ENCODE measurements at regions not wholly inside any gene's neighbourhood (a gene's known extent, or its start where the extent isn't known, plus 50 kb on each side); places are given as distances from the start of the nearest gene placed in this dataset.

DNA sequence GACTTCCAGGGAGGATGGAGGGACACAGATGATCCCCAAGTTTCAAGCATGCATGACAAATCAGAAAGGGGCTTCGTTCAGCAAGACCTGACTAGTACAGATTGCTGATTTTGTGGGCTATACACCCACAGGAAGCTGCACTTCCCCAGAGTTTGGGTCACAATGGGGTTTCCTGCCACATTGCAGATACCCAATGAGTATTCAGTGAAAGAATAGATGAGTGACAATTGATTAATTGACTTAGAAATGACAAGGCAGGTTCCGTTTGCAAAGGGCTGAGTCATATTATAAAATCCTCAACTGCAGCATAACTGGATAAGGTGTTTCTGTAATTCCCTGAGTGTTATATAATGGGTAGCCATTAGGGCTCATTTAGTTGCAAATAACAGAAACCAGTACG, 146.6 kb upstream of the TBL1X start:
- DNase-seq, result no peak

DNA sequence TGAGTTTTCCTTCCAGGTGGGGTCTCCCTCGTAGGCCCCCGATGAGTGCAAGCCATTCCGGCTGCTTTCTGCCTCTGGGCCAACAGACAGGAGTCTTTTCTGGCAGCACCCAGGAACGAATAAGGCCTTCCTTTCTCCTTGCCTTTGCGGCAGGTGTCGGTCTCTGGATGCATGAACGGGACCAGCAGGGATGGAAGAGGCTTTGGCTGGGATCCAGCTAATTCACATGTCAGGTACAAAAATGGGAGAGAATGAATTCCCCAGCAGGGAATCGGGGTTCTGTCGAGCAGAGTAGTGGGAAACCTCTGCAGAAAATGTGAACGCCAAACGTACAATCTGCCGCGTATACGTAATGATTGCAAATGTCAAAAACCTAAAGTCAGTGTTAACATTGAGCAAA, 146.1 kb upstream of the TBL1X start:
- DNase-seq, result no peak

DNA sequence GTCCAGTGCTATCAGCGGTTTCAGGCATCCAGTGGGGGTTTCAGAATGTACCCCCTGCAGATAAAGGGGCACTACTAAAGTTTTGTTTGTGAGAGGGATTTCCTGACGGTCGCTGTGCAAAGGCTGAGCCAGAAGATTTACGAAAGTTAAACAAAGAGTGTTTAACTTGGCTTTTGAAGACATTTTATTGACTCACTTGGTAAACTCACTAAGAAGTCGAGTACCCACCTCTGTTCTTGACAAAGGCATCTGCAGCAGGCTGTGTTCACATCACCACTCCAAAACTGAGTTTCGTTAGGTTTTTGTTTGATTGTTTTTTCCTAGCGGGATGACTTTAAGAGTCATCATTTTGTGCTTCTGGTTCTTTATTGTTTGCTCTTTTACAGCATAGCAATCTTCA, 143.9 kb upstream of the TBL1X start:
- DNase-seq, result no peak

DNA sequence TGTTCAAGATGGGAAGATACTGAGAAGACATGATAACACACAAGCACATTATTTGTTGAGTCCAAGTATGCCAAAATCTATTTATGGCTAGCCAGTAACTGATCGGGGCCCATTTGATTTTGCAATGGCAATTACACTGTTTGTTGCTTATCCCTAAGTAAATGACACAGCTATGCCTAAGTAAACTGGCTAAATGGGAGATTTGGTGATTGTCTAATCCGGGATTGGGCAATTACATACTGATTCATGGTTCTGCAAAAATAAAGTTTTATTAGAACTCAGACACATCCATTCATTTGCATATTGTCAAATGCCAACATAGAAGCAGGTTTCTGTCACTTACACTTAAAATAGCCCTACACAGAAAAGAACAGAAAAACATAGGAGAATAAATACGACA, 140.2 kb upstream of the TBL1X start:
- DNase-seq, result no peak

DNA sequence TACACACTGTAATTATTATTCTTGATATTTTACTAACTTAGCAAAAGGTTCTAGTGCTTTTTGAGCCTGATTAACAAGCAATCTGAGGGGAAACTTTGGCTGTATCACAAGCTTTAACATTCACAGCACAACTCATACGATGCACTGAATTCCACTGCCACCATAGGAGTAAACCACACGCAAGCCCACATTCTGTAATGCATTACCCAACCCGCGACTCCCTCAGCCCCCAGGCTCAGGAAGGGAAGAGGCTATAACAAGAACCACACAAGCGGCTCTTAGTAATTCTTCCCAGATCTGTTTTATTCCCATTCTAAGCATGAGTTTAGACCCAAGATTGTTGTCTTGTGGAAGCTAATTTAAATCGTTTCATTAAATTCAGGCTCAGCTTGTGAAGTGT, 138.5 kb upstream of the TBL1X start:
- DNase-seq, result no peak

DNA sequence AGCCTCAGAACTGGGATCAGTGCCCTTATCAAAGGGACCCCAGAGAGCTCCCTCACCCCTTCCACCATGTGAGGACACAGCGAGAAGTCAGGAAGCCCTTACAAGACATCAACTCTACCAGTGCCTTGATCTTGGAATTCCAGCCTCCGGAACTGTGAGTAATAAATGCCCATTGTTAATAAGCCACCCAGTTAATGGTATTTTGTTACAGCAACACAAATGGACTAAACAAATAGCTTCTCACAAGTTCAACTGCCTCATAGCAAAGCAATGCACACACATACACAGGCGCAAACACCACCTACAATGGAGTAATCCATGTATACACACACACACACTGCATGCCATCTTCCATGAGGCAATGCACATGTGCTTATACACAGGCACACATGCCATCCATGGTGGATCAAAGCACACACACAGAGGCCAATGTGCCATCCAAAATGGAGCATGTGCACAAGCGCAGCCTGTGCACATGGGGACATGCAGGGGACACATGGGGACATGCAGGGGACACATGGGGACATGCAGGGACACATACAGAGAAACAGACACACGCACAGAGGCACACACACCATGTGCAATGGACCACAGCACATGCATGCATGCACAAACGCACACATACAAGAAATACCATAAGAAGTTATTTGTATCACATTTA, 137.6 kb upstream of the TBL1X start:
- no peak for DNase-seq

DNA sequence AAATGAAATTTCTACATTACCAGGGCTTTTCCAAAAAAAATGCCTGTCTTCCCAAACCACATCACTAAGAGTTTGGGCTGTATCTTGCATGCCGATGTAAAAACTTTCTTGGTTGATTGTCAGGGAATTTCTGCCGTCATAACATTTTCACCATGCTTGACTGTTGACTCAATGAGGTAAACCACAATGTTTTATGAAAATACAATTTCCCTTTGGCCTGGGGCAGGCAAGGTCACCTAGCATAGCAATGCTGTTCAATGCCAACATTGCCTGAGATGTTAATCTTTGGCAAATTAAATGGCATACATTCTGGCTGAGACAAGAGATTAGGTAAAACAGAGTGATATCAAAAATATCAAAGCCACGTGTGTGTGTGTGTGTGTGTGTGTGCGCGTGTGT, 137.1 kb upstream of the TBL1X start:
- no peak for DNase-seq

DNA sequence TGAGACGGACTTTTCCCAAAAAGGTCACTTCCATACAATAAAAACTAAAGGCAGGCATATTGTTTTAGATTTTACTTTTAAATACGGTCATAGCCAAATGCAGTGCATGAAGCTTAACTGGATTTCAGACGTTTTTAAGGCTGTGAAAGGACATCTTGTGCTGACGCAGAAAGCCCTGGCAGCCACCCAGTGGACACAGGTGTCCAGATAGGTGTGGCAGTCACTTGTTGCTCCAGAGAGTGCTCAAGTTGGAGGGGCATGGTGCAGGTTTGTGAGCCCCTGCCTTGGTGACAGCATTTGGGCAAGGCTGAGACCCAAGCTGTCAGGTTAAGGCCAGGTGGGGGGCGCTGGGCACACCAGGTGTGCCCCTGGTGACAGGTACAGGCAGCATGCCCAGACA, 135.8 kb upstream of the TBL1X start:
- no peak for DNase-seq

DNA sequence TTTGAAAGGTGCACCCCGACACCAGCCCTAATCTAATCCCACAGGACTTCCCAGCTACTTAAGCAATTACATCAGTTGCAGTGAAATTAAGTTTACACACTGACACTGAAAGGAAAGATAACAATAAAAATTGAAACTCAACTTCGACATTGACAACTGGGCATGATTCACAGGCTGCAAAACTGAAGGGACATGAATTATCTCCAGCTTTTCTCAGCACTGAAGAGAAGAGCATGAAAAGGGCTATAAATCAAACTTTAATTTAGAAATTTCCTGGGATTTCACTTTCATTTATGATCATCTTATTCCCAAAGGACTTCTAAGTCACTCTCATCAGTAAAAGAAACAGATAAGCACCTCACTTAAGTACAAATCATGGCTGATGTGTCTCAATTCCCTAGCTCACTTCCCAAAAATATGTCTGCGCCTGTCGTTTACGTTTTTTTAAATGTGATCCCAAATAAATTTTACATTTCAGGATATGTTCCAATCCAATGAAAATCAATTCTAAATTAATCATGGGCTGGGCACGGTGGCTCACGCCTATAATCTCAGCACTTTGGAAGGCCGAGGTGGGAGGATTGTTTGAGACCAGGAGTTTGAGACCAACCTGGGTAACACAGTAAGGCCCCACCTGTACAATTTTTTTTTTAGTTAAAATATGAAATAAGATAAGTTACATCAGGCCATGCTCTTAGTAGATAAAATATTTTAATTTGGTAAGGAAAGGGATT, 134.4 kb upstream of the TBL1X start:
- no peak for DNase-seq

DNA sequence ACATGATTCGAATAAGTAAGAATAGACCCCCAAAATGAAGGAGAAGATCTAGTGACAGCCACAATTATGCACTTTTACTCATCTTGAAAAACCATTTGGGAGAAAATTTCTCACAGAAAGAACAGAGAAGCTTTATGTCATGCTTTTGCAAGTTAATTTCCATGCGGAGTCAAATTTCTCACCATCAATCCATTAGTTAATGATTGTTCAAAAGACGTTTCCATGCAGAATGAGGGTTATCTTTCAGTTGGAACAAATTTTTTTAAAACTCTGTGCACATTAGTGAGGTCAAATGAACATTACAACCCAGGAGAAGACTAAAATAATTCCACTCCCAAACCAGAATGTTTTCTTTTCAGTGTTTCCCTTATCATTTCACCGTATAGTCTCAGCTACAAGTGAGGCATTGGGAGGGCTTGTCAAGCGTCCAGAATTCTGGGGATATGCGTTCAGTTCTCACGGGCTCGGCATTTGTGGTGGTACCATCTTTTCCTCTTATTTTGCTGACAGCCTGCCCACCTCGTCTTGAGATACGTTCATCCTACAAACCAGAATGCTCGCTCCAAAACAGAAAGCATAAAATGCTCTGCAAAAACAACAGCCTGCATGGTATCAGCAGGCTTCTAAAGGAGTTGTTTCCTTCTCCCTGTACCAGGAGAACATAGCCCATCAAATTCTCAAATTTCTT, 130.8 kb upstream of the TBL1X start:
- no peak for DNase-seq

DNA sequence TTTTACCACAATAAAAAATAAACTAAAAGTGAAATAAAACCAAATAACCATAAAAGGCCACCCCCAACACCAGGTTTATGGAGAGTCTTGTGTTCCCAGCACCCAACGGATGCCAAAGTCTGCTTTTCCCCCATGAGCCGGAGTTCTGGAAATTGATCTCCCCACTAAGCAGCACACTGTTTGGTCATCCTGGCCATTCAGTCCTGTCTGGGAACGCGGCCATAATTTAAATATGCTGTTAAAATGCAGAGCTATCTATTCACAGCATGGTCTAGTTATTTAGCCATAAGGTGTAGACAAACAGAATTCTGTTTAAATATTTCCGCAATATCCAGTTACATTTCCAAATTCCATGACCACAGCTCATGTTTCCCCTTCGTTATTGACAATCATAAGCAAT, 129.6 kb upstream of the TBL1X start:
- peak; percentile 74 for DNase-seq

DNA sequence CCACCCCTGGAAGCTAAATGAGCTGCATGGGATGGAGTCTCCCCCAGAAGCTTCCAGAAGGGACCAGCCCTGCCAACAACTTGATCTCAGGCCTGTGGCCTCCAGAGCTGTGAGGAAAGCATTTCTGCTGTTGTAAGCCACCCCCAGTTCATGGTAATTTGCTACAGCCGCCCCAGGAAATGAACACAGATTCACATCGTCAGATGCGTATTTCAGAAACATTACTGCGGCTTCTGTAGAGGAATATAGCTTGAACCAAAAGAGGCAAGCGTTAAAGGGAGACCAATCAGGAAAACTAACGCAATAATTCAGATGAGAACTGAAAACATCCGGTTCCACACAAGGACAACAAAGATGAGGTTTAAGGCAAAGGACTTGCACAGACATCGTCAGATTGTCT, 128.4 kb upstream of the TBL1X start:
- DNase-seq, result no peak

DNA sequence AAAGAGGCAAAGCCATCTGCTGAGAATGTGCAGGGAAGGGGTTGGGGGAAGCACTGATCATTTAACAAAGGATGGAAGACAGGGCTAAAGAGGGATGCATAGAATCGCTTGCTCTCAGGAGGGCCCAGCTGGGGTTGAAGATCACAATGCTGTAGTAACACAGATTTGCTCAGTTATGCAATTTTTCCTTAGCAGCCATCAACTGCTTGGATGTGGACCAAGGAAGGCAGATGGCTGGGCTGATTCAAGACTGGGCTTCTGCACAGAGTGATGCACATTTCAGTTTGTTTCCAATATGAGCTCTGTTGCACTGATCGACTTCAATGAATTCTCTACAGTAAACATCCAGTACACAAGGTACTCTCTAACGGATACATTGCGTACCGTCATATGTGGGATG, 127.8 kb upstream of the TBL1X start:
- DNase-seq, result peak; percentile 3

DNA sequence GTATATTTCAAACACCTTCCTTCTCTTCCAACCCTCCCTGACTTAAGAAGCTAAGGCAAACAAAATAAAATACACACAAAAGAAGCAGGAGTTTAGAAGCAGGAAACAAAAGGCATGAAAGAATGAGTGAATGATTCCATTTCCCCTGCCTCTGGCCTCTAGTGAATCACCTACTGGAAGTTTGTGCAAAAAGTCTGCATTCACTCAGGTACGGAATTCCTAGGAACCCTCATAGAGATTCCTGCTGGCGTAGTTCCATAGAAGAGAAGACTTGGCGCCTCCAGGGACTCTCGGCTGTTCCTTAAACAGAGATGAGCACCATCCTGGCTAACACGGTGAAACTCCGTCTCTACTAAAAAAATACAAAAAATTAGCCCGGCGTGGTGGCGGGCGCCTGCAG, 125.9 kb upstream of the TBL1X start:
- DNase-seq, result no peak

DNA sequence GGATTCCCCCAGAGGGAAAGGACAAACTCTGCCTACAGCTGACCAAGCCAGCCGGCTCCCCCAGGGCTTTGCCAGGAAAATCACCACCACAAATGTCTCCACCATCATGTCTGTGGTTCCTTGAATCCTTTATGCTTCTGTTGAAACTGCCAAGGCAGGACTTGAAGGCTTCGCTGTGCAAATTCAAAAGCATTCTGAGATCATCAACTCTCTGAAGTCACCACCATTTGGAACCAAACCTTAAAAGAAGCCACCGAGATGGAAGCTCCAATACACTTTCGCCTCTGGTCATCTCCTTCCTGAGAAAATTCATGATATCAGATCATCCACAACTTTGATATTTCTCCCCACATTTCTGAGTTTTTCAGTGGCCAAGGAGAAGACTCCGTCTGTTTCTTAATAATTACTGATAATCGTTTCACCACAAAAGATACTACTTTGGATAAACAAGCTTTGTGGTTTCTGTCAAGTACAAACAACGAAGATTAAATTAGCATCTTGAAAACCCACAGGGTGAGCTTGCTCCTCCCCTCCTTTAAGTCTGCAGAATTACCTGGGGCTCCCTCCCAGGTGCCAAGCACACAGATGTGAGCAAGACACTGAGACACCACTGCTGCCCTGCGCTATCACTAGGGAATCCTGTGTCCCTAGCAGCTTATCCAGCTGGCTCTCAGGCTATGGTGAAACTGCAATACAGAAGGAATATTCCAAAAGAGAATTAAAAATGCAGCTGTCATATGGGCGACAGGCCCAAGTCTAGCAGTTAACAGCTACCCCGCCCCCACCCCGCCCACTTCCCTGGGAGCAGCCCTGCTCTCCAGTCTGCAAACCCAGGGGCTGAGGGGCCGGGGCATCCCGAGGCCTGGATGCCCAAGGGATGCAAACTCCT, 125.0 kb upstream of the TBL1X start:
- peak; percentile 34 for DNase-seq

DNA sequence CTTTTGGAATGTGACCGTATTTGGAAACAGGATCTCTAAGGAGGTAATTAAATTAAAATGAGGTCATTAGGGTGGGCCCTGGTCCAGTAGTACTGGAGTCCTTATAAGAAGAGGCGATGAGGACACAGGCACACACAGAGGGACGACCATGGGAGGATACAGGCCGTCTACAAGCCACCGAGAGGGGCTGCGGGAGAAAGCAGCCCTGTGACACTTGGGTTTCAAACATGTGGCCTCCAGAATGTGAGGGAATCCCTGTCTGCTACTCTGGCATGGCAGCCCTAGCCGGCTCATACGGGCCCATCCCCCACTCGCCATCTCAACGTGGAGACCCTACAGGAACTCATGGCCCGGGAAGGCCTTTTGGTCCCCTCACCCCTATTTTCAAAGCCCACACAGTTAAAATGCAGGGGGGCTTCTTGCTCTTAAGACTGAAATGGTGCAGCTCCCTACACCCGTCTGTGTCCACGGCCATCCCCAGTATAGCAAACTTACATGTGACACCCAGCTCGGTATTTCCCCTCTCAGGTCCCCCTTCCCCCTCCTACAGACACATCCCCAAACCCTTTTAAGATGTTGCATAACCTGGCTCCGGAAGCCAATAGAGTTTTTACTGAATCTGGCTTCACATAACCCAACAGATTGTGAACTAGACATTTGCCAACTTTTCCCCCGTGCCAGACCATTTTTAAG, 124.1 kb upstream of the TBL1X start:
- no peak for DNase-seq

DNA sequence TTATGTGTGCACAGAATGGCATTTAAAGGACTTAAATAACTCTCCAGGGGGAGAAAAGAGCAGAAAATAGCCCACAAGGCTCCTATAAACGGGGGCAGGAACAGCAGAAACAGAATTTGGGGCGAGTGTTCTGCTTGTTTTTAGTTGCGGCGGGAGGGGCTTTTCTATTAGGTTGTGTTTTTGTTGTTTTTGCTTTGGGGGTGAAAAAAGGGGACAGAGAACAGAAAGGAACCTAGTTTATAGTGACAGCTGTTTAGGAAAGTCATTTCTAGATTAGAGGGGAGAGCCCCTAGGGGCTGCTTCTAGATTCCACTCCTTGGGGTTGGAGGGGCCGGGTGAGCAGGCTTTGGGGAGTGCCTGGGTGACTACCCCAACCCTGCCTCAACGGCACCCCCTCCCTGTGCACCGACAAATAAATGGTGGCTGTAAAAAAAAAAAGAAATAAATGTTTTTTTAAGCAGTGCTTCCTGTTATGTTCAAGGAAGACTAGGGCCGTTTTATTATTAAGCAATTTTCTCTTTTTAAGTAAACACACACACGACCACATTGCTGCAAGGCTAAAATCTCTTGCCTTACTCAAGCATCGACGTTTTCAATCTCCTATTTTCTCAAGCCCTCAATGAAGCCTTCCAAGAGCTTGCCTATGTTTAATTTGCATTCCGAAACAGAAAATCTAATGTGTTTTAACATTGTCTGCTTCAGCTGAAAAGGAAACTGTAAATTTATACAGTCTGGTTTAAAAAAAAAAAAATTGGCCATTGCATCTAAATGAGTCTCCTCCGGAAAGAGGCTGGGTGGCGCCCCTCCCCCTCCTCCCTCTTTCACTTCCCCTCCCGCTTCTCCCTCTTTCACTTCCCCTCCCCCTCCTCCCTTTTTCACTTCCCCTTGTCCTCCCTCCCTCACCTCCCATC, 123.3 kb upstream of the TBL1X start:
- DNase-seq, result peak; percentile 83

DNA sequence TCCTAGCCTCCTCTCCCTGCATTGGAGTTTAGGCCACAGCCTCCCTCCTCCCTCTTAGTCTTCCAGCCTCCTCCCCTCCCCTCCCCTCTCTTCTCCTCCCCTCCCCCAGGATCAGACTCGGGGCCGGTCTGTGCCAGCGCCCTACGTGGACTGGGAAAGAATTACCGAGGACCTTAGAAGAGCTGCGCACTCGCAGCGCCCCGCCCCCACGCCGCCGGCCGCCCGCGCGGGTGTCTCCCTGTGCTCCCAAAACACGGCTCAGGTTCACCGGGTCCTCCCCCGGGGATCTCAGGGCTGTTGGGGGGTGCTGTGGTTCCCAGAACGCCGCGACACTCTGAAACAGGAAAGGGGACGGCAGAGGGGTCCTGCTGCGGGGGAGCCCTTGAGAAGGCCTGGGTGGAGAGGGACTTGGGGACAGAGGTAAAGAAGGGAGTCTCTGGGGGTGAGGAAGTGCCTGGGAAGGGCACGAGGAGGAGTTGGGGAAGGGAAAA, 122.3 kb upstream of the TBL1X start:
- peak; percentile 86 for DNase-seq

DNA sequence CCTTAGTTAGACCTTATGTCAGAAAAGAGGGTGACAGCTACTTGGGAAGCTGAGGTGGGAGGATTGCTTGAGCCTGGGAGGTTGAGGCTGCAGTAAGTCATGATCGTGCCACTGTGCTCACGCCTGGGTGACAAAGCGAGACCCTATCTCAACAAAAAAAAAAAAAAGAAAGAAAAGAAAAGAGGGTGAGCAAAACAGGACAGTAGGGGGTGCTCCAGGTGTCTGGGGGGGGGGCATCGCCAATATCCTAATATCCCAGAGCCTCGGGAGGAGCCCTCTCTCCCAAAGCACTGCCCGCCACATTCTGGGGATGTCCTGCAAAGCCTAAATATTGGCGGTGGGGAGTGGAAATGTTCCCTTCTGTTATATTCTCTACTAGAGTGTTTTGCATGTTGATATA, 120.9 kb upstream of the TBL1X start:
- DNase-seq, result no peak

DNA sequence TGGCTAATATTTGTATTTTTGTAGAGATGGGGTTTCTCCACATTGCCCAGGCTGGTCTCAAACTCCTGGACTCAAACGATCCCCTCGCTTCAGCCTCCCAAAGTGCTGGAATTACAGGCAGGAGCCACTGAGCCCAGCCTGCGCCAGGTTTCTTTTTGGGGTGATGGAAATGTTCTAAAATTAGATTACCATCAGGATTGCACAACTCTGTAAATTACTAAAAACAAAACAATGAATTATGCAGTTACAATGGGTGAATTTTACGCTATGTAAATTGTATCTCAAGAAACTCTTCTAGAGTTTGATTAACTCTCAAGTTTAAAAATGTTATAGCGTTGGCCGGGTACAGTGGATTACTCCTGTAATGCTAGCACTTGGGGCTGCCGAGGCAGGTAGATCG, 118.9 kb upstream of the TBL1X start:
- DNase-seq, result no peak

All from NCI-H1092 treated with DMSO at 0.1 percent for 48 hours (cell line).